ENCODE measurements at regions not wholly inside any gene's neighbourhood (a gene's known extent, or its start where the extent isn't known, plus 50 kb on each side); places are given as distances from the start of the nearest gene placed in this dataset.

GRCh38 chr5:174288439-174288838 is 242.9 kb downstream of the NSG2 start:
- no peak for DNase-seq (ENCODE audit: low spot score)

GRCh38 chr5:174291162-174291561 is 245.7 kb downstream of the NSG2 start:
- DNase-seq (ENCODE audit: low spot score) = no peak

DNA sequence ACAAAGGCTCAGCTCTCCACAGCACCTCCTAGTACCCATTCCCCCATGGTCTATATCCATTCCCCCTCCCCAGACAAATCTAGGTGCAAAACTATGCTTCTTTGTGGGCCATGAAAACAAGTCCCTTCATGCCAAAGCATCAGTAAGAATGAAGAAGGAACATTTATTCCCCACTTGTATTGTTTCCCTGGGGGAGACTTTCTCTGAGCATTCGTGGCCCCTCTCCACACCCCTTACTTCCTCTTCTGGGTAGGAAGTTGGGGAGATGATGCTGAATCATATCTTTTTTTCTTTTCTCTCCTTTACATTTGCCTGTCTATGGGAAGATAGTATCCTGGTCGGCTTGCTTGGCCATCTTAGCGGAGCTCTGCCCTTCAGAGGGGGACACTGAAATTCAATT is 246.8 kb downstream of the NSG2 start:
- DNase-seq (ENCODE audit: low spot score) = no peak

DNA sequence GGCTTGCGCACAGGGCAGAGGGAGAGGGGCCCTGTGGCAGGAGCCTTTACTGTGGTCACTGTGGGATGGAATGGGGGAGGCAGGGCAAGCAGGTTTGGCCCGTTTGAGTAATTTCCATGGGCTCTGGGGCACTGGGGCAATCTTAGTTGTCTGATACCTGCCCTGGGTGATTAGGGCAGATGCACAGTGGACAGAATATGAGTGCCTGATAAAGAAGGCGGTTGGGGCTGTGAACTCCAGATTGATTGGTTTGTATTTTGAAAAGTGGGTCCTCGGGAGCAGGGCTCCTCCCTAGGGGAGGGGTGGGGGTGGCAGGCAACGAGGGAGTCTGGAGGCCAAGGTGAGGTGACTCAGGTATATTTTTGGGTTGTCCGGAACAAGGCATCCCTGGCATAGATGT is 247.5 kb downstream of the NSG2 start:
- no peak for DNase-seq (ENCODE audit: low spot score)

DNA sequence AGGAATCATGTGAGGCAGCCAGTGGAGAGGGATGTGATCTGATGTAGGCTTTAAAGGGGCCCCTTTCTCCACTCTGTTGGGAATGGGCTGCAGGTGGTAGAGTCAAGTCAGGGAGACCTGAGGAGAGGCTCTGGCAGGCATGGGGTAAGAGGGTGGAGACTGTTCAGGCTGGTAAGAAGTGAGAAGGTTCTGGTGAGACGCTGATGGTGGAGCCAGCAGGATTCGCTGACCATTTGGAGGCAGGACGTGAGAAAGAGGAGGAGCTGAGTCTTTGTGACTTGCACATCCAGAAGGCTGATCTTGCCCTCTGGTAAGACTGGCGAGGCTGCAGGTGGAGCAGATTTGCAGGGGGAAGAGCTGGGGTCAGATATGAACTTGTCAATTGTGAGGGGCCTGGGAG is 248.0 kb downstream of the NSG2 start:
- DNase-seq (ENCODE audit: low spot score) = no peak

DNA sequence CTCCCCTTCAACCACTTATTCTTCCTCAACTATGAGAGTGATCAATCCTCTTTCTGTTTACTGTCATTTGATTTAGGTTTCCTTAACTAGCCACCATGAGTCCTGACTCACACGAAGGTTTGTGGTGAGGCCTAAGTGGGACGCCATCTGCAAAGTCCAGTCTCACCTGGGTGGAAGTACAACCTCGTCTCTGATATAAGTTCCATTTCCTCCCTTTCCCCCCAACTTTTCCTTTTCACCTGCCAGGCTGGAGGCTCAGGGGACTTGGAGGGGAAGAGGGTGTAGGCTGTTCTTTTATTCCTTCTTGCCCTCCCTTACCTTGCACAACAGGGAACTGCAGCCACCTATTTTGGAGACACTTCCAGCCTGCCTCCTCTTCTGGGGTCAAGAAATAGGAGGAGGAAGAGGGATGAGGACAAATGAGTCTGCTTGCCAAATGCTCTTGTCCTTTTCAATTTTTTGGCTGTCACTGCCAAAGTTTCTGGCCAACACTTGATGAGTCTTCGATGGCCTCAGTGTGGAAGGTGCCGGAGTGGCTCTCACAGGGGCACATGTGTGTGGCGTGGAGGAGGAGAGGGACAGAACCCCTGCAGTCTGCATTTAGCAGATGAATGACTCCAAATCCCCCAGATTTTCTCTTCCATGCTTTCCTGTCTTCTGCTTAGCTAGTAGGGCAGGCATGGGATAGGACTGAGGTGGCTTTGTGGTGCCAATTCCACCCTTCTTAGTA is 249.6 kb downstream of the NSG2 start:
- DNase-seq (ENCODE audit: low spot score) = no peak

GRCh38 chr5:174295702-174296436 is 250.4 kb downstream of the NSG2 start:
- DNase-seq (ENCODE audit: low spot score) = no peak

DNA sequence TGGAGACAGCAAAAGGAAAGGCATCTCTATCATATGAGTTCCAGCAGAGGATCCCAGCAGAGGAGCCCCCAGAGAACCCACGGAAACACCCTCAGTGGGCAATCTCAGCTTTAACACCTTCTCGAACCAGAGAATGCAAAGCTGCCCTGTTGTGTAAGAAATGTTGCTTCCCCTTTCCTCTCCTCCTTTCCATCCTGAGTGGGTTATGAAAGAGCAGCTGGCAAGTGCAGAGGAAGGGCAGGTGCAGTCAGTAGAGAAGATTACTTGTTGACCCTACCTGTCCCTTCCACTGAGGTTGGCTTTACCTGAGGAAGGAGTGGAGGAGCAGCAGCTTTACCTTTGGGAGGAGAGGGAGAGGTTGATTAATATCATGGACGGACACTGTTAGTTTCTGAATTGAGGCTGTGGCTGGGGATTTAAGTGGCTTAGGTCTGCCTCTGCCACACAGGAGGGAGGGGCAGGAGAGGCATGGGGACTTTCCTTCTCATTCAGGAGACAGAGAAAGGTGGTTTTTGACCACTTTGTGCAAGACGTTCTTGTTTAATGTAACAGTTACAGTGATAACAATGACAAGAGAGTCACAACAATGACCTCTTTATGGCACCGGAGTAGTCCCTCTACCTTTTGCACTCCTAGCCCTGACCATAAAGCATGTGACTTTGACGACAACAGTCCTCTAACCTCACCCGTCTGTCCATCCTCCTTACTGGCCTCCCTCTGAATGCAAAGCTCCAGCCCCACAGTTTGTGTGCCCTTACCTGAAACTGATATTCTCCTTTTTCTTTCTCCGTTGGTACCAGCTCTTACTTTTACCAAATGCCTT is 254.8 kb downstream of the NSG2 start:
- DNase-seq (ENCODE audit: low spot score) = no peak

DNA sequence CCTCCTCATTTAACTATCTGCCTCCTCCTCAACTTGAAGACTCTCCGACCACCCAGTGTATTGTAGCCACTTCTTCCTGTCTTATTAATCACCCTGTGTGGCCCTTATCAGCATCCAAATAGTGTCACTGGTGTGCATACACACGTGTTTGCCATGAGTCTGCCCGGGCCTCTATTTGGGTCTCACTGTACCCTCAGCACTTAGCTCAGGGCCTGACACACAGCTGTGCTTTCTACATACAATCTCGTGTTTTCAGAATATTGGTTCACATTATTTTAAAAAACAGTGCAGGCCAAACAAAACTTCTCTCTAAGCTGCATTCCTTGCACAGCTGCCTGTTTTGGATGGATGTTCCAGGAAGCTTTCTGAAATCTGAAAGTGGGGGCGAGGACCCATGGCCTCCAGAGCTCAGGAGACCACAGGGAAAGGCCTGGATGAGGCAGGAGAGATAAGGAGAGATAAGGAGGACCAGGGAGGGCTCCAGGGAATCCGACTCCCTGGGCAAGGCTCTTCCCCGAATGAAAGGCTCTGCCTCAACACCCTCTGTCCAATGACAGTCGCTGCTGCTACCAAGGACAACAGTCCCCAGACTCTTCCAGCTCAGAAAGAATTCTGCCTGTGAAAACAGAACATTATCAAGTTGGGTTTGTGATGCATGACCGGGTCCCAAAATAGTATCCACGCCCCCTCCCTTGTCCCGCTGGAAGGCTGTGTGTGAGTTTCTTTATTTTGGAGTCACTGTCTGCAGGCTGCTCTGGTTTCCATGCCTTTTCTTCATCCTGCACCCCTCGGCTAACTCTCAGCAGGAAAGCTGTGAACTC is 255.6 kb downstream of the NSG2 start:
- no peak for DNase-seq (ENCODE audit: low spot score)

DNA sequence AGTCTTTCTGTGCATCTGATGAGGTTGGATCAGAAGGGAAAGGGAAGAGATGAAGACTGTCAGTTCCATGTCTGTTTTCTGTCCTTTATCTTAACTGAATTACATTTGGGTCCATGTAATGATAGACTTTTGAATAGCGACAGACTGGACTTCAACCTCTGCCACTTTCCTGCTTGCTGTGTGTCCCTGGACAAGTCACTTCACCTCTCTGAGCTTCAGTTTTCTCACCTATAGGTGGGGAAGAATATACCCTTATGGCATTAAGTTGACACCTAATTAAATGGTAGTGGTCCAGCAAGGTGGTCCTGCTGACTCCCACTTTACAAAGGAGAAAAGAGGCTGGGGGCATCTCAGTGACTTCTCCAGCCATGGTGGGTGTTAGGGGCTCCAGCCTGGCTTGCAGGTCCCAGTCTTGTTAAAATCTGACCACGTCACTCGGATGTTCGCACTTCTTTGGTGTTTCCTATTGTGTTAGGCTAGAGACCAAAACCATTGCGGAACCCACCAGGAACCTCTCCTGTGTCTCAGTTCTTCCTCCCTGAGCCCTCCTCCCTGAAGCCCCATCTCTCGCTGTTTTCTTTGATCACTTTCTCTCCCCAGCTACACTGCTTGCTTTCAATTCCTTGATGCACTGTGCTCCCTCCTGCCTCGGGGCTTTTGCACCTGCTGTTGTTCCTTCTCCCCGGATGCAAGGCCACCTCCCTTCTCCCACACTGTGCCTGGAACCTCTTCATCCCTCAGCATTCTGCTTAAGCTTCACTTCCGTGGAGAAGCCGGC is 256.5 kb downstream of the NSG2 start:
- DNase-seq (ENCODE audit: low spot score) = no peak

DNA sequence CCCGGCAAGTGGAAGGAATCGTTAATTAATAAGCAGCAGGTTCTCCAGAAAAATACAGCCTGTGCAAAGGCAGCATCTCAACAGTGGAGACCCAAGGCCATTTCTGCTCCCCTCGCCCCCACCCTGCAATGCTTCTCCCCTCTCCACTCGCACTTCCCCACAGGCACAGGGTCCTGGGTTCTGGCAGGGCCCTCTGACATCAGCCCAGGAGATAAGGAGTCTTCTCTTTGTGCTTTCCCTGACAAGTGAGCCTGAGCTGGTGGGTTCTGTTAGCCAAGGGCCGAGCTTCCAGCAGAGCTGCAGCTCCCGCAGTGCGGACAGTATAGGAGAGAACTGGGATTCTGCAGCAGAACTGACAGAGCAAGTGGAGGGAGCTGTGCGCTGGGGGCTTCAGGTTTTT is 257.5 kb downstream of the NSG2 start:
- no peak for DNase-seq (ENCODE audit: low spot score)

- no peak for DNase-seq (ENCODE audit: low spot score)
Measured at GRCh38 chr5:174303437-174304045, 258.0 kb downstream of the NSG2 start.

- no peak for DNase-seq (ENCODE audit: low spot score)
Measured at GRCh38 chr5:174305241-174305681, 259.8 kb downstream of the NSG2 start.

DNA sequence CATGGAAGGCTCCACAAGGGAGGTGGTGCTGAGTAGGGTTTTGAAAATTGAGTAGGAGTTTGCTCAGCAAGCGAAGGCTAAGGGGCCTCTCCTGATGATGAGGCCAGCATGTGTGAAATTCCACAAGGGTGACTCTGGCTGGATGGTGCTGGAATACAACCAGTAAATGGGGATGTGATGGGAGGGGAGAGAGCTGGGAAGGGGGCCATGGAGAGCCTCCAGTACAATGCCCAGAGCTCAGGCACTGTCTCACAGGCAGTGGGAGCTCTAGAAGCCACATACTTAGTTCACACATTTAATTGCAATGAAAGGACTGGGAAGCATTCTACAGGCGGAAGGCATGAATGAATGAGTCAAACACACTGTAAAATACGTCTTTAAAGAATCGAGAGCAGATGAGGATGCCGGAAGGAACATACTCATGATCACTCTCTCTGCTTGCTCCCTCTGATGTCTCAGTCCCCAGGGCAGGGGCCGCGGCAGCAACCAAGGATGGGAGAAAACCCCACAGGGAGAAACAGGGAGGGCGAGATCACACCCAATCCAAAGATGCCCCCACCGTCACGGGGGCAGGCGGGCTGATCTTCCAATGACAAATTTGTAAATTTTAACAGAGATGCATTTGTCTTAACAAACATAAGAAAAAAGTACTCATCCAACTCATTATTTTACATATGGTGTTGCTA is 261.0 kb downstream of the NSG2 start:
- no peak for DNase-seq (ENCODE audit: low spot score)

DNA sequence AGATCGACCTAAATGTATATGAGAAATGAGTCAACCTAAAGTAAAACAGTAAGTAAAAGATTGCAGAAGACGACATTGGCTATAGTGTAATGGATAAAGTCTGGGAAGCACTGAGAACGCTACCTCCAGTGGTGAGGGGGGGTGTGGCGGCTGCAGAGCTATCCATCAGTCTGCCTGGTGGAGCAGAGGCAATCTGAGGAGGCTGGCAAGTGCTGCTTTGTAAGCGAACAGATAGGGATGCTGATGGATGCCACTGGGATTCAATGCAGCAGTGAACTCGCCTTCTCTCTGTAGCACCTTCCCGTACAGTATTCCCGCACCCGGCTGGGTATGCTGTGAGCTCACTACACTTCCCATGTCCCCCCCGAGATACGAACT is 261.5 kb downstream of the NSG2 start:
- no peak for DNase-seq (ENCODE audit: low spot score)

- no peak for DNase-seq (ENCODE audit: low spot score)
Measured at GRCh38 chr5:174307656-174308271, 262.3 kb downstream of the NSG2 start.

- no peak for DNase-seq (ENCODE audit: low spot score)
Measured at GRCh38 chr5:174309131-174309795, 263.8 kb downstream of the NSG2 start.

DNA sequence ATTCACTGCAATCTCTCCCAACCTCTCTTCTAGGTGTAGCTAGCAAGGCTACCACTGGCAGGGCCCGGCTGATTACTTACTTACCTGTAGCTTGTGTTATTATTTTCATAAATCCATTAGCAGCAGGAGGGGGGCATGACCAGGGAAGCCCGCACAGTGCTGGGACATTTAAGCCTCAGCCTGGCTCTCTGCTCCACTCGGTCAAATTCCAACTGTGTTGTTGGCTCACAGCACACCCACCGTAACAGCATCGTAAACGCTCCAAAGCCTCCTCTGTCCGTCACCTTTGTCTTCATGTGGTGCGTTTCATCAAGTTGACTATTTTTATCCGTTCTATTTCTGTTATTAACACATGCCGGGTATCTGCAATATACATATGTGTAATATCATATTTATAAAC is 264.7 kb downstream of the NSG2 start:
- no peak for DNase-seq (ENCODE audit: low spot score)

GRCh38 chr5:174310706-174311105 is 265.2 kb downstream of the NSG2 start:
- no peak for DNase-seq (ENCODE audit: low spot score)

Measured in mucosa of gallbladder (tissue), 1 donor.